ENCODE measurements at regions not wholly inside any gene's neighbourhood (a gene's known extent, or its start where the extent isn't known, plus 50 kb on each side); places are given as distances from the start of the nearest gene placed in this dataset.

DNA sequence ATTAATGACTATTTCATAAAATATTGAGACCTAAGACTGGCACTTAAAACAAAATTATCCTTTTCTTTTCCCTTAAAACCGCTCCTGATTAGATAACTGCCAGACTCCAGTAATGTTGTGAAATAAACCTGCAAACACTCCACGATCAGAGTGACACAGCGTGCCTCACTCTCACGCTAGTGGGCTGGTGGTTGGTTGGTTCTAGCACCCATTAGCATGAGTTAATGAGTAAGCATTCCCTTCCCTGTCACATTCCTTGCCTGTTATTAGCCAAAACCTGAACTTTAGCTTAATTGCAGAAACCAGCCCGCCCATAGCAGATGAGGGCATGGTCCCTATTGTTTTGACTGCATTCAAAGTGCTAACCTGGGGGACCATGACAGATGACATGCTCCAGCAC is 193.4 kb downstream of the CD83 start:
- Histone ChIP-seq H3K79me2 (ENCODE audit: insufficient read depth, low read length) (no peaks in the 10 kb centered on the region), H3K9me3 (ENCODE audit: control insufficient read depth in 1 of 2, insufficient read depth in 1 of 2, low read depth in 1 of 2, low read length in 2 of 2) (no peaks in the 10 kb centered on the region), H2AFZ (ENCODE audit: low read depth, low read length, poor library complexity, severe bottlenecking) (no peak overlapping the region), H3K4me1 (ENCODE audit: control insufficient read depth in 1 of 2, insufficient read depth in 2 of 2, low read length in 2 of 2) (no peaks in the 10 kb centered on the region), H3K4me3 (replicated peaks in 1 of 2; ENCODE audit: low read depth in 1 of 2, low read length in 2 of 2) (no peak overlapping the region), H3K36me3 (ENCODE audit: control insufficient read depth in 1 of 2, insufficient read depth in 2 of 2, low read length in 2 of 2) (no peaks in the 10 kb centered on the region), H3K27me3 (ENCODE audit: insufficient read depth, low read length) (no peaks in the 10 kb centered on the region), H3K4me2 (ENCODE audit: low read length) (no peak overlapping the region), H3K27ac (ENCODE audit: low read depth, low read length) (no peak overlapping the region), H4K20me1 (ENCODE audit: insufficient read depth) (no peaks in the 10 kb centered on the region), H3K9me2 (ENCODE audit: insufficient read depth) (no peaks in the 10 kb centered on the region), H3K9ac (ENCODE audit: low read length) (no peak overlapping the region)
- DNase-seq (ENCODE audit: low read depth, low spot score) = no peak
- POLR2A ChIA-PET = no interaction called here
- BruUV-seq (replicated peaks) = no TSS peak
- TF ChIP-seq POLR2A (IDR thresholded peaks at IDR 0.05; ENCODE audit: borderline replicate concordance, extremely low read depth, insufficient read depth, insufficient read length) (no peak), SIN3A (IDR thresholded peaks at IDR 0.05; ENCODE audit: low read depth) (no peak), POLR2AphosphoS5 (IDR thresholded peaks at IDR 0.05; ENCODE audit: low read depth, low read length) (no peak), SP1 (IDR thresholded peaks at IDR 0.05; ENCODE audit: low read depth) (no peak), SRF (IDR thresholded peaks at IDR 0.05; ENCODE audit: low read depth) (no peak)
- CTCF ChIA-PET = no interaction called here
- intact Hi-C loops (cut with micrococcal nuclease) = no loop called here
- RAD21 ChIA-PET (ENCODE audit: low non-redundant PET in 1 of 2, low total read pairs in 2 of 2, uncharacterized antibody in 2 of 2, unreplicated experiment in 2 of 2) = no interaction called here
- no peak for ATAC-seq

DNA sequence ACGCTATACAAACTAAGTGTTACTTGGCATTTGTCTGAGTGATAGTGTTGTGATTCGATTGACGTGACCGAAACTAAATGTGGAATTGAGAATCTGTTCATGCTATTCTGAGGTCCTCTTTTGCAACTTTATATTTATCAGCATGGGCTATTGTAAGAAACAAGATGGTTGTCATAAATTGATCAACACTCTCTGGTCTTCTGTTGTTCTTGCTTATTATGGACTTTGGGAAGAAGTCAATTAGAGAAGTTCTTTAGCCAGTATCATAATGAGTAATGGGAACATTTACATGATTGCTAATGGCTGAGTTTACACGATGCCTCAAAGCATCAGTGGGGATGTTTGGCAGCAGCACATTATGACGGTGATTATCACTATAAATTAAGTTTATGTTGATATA is 195.0 kb downstream of the CD83 start:
- no peaks in the 10 kb centered on the region for H3K9me3 ChIP-seq (ENCODE audit: control insufficient read depth in 1 of 2, insufficient read depth in 1 of 2, low read depth in 1 of 2, low read length in 2 of 2)
- ChIA-PET CTCF (no interaction called here), RAD21 (ENCODE audit: low non-redundant PET in 1 of 2, low total read pairs in 2 of 2, uncharacterized antibody in 2 of 2, unreplicated experiment in 2 of 2) (no interaction called here), POLR2A (no interaction called here)
- ATAC-seq (no peak), DNase-seq (ENCODE audit: low read depth, low spot score) (no peak)
- no peak overlapping the region for H3K4me3 ChIP-seq (replicated peaks in 1 of 2; ENCODE audit: low read depth in 1 of 2, low read length in 2 of 2)
- no peaks in the 10 kb centered on the region for H3K27me3 ChIP-seq (ENCODE audit: insufficient read depth, low read length)
- no peak overlapping the region for H2AFZ ChIP-seq (ENCODE audit: low read depth, low read length, poor library complexity, severe bottlenecking)
- H4K20me1 ChIP-seq (ENCODE audit: insufficient read depth) = no peaks in the 10 kb centered on the region
- H3K9me2 ChIP-seq (ENCODE audit: insufficient read depth) = no peaks in the 10 kb centered on the region
- intact Hi-C loops (cut with micrococcal nuclease) = no loop called here
- H3K4me2 ChIP-seq (ENCODE audit: low read length) = no peak overlapping the region
- H3K9ac ChIP-seq (ENCODE audit: low read length) = no peak overlapping the region
- H3K79me2 ChIP-seq (ENCODE audit: insufficient read depth, low read length) = no peaks in the 10 kb centered on the region
- no peak overlapping the region for H3K27ac ChIP-seq (ENCODE audit: low read depth, low read length)
- no TSS peak for BruUV-seq (replicated peaks)
- no peaks in the 10 kb centered on the region for H3K4me1 ChIP-seq (ENCODE audit: control insufficient read depth in 1 of 2, insufficient read depth in 2 of 2, low read length in 2 of 2)
- no peaks in the 10 kb centered on the region for H3K36me3 ChIP-seq (ENCODE audit: control insufficient read depth in 1 of 2, insufficient read depth in 2 of 2, low read length in 2 of 2)
- no peak for TF ChIP-seq SIN3A (IDR thresholded peaks at IDR 0.05; ENCODE audit: low read depth)
- no peak for TF ChIP-seq CEBPB (IDR thresholded peaks at IDR 0.05; ENCODE audit: low read depth)
- no peak for TF ChIP-seq EZH2phosphoT487 (IDR thresholded peaks at IDR 0.05; ENCODE audit: borderline replicate concordance)
- TF ChIP-seq, protein P1, sequence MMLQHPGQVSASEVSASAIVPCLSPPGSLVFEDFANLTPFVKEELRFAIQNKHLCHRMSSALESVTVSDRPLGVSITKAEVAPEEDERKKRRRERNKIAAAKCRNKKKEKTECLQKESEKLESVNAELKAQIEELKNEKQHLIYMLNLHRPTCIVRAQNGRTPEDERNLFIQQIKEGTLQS (IDR thresholded peaks at IDR 0.05) = no peak
- no peak for TF ChIP-seq POLR2A (IDR thresholded peaks at IDR 0.05; ENCODE audit: borderline replicate concordance, extremely low read depth, insufficient read depth, insufficient read length)
- TF ChIP-seq ZFX (IDR thresholded peaks at IDR 0.05) = no peak
- TF ChIP-seq RAD21 (IDR thresholded peaks at IDR 0.05; ENCODE audit: low read depth) = no peak
- no peak for TF ChIP-seq JUND (IDR thresholded peaks at IDR 0.05)
- TF ChIP-seq, protein P2, sequence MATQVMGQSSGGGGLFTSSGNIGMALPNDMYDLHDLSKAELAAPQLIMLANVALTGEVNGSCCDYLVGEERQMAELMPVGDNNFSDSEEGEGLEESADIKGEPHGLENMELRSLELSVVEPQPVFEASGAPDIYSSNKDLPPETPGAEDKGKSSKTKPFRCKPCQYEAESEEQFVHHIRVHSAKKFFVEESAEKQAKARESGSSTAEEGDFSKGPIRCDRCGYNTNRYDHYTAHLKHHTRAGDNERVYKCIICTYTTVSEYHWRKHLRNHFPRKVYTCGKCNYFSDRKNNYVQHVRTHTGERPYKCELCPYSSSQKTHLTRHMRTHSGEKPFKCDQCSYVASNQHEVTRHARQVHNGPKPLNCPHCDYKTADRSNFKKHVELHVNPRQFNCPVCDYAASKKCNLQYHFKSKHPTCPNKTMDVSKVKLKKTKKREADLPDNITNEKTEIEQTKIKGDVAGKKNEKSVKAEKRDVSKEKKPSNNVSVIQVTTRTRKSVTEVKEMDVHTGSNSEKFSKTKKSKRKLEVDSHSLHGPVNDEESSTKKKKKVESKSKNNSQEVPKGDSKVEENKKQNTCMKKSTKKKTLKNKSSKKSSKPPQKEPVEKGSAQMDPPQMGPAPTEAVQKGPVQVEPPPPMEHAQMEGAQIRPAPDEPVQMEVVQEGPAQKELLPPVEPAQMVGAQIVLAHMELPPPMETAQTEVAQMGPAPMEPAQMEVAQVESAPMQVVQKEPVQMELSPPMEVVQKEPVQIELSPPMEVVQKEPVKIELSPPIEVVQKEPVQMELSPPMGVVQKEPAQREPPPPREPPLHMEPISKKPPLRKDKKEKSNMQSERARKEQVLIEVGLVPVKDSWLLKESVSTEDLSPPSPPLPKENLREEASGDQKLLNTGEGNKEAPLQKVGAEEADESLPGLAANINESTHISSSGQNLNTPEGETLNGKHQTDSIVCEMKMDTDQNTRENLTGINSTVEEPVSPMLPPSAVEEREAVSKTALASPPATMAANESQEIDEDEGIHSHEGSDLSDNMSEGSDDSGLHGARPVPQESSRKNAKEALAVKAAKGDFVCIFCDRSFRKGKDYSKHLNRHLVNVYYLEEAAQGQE (IDR thresholded peaks at IDR 0.05; ENCODE audit: low read depth) = no peak
- no peak for TF ChIP-seq SRF (IDR thresholded peaks at IDR 0.05; ENCODE audit: low read depth)
- no peak for TF ChIP-seq CBX3 (IDR thresholded peaks at IDR 0.05; ENCODE audit: low read depth)
- no peak for TF ChIP-seq FOSL1 (IDR thresholded peaks at IDR 0.05; ENCODE audit: low read depth)
- TF ChIP-seq EGR1 (IDR thresholded peaks at IDR 0.05; ENCODE audit: low read depth) = no peak
- no peak for TF ChIP-seq SP1 (IDR thresholded peaks at IDR 0.05; ENCODE audit: low read depth)
- no peak for TF ChIP-seq ELF1 (IDR thresholded peaks at IDR 0.05; ENCODE audit: borderline replicate concordance, low read depth)
- no peak for TF ChIP-seq ZBTB33 (IDR thresholded peaks at IDR 0.05; ENCODE audit: extremely low read depth, insufficient replicate concordance, low read length)
- no peak for TF ChIP-seq TCF7L2 (IDR thresholded peaks at IDR 0.05; ENCODE audit: borderline replicate concordance, extremely low read depth, insufficient read depth, insufficient read length)

All from HCT116 (cell line).